ENCODE measurements at regions not wholly inside any gene's neighbourhood (a gene's known extent, or its start where the extent isn't known, plus 50 kb on each side); places are given as distances from the start of the nearest gene placed in this dataset.
"Not testable (repeated sequence)": the region's sequence is repeated elsewhere in the genome, so short reads cannot be mapped to it uniquely, and the experiment has no call there.

DNA sequence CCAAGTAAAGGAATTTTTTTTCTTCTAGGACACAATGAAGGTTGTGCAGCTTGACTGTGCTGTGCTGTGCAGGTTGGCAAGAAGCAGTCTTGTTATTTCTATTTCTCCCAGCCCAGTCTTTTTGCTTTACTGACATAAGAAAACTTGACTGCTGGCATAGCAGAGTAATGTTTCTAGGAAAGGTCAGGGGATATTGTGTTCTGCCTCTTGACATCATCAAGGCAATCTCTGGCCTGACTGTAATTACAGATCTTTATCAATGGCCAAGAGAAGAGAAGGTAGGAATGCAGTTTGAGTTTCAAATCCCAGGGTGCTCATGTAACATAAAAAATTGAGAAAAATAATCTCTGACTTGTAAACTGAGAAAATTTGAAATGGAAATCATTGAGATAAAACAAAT is 226.3 kb upstream of the ADGRL4 start:
- Histone ChIP-seq H3K4me3 (replicated peaks in 1 of 3; ENCODE audit: insufficient read depth in 1 of 3, low read depth in 2 of 3, low read length in 3 of 3) (no peak overlapping the region), H3K36me3 (replicated peaks in 1 of 2; ENCODE audit: control insufficient read depth in 1 of 2, insufficient read depth in 2 of 2, low read length in 2 of 2) (no peaks in the 10 kb centered on the region), H3K4me1 (ENCODE audit: insufficient read depth, low read length) (no peaks in the 10 kb centered on the region), H3K9ac (ENCODE audit: insufficient read depth, low read depth, low read length) (no peak overlapping the region), H3K27ac (ENCODE audit: extremely low read length, insufficient read depth, low read length) (no peak overlapping the region), H3K4me2 (ENCODE audit: low read depth, low read length) (no peak overlapping the region), H3K9me3 (ENCODE audit: low read length) (peaks cover 83% of the 10 kb centered on the region), H4K20me1 (ENCODE audit: insufficient read depth, low read length) (no peaks in the 10 kb centered on the region), H3K27me3 (ENCODE audit: control insufficient read depth in 1 of 2, insufficient read depth in 2 of 2, low read length in 2 of 2) (no peaks in the 10 kb centered on the region), H3K79me2 (ENCODE audit: insufficient read depth, low read length) (no peaks in the 10 kb centered on the region), H2AFZ (ENCODE audit: low read length) (no peak overlapping the region)
- DNase-seq (ENCODE audit: low spot score) = no peak
- no TSS peak for BruUV-seq (replicated peaks)
- in situ Hi-C loops (cut with HindIII; ENCODE audit: extremely low pct_ligation_motif_present, low pct_unique_long_range_greater_than_20kb) = no loop called here
- no peak for FAIRE-seq
- ATAC-seq = no peak
- intact Hi-C loops (cut with micrococcal nuclease; ENCODE audit: unreplicated experiment) = no loop called here
- ChIA-PET CTCF (ENCODE audit: low intra/inter-chr PET ratio, low total read pairs) (no interaction called here), POLR2A (no interaction called here)
- TF ChIP-seq, protein P1, sequence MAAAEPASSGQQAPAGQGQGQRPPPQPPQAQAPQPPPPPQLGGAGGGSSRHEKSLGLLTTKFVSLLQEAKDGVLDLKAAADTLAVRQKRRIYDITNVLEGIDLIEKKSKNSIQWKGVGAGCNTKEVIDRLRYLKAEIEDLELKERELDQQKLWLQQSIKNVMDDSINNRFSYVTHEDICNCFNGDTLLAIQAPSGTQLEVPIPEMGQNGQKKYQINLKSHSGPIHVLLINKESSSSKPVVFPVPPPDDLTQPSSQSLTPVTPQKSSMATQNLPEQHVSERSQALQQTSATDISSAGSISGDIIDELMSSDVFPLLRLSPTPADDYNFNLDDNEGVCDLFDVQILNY (CRISPR knock-in tag; conservative IDR thresholded peaks at IDR 0.05) = no peak

DNA sequence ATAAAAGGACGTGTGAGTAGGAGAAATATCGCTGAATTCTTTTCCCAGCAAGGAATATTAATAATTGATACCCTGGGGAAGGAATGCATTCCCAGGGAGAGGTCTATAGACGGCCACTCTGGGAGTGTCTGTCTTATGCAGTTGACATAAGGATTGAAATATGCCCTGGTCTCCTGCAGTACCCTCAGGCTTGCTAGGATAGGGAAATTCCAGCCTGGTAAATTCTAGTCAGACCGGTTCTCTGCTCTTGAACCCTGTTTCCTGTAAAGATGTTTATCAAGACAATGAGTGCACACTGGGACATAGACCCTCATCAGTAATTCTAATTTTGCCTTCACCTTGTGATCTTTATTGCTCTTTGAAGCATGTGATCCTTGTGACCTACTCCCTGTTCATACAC is 224.2 kb upstream of the ADGRL4 start:
- DNase-seq (ENCODE audit: low spot score); H3K27ac ChIP-seq (ENCODE audit: extremely low read length, insufficient read depth, low read length); ATAC-seq; H3K36me3 ChIP-seq (replicated peaks in 1 of 2; ENCODE audit: control insufficient read depth in 1 of 2, insufficient read depth in 2 of 2, low read length in 2 of 2); H3K4me2 ChIP-seq (ENCODE audit: low read depth, low read length); intact Hi-C loops (cut with micrococcal nuclease; ENCODE audit: unreplicated experiment); FAIRE-seq; POLR2A ChIA-PET; H3K27me3 ChIP-seq (ENCODE audit: control insufficient read depth in 1 of 2, insufficient read depth in 2 of 2, low read length in 2 of 2); H4K20me1 ChIP-seq (ENCODE audit: insufficient read depth, low read length); H3K79me2 ChIP-seq (ENCODE audit: insufficient read depth, low read length); H3K9ac ChIP-seq (ENCODE audit: insufficient read depth, low read depth, low read length); H3K4me3 ChIP-seq (replicated peaks in 1 of 3; ENCODE audit: insufficient read depth in 1 of 3, low read depth in 2 of 3, low read length in 3 of 3); in situ Hi-C loops (cut with HindIII; ENCODE audit: extremely low pct_ligation_motif_present, low pct_unique_long_range_greater_than_20kb); H3K4me1 ChIP-seq (ENCODE audit: insufficient read depth, low read length); BruUV-seq (replicated peaks); H2AFZ ChIP-seq (ENCODE audit: low read length); CTCF ChIA-PET (ENCODE audit: low intra/inter-chr PET ratio, low total read pairs): not testable (repeated sequence)
- 4% methylated on average over 4 of the region's 4 CpGs for WGBS (ENCODE audit: low lambda C conversion rate)
- peaks cover 87% of the 10 kb centered on the region for H3K9me3 ChIP-seq (ENCODE audit: low read length)

DNA sequence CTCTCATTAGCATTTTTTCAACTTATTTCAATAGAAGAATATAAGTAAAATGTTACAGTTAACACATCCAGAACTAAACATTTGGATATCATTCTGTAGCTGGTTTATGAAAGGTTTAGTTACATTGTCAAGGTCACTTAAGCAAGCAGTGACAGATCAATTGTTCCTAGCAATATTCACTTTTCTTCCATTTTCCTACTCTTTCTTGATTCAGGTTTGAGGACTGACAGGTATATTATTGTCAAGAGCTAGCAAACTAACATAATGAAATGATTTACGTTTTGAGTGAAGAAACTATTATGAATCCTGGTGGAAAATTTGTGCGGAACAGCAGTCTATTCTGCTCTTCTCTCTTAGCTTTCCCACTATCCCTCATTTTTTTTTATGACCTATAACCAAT is 220.4 kb upstream of the ADGRL4 start:
- Histone ChIP-seq H2AFZ (ENCODE audit: low read length) (no peak overlapping the region), H3K4me2 (ENCODE audit: low read depth, low read length) (no peak overlapping the region), H3K79me2 (ENCODE audit: insufficient read depth, low read length) (no peaks in the 10 kb centered on the region), H3K27ac (ENCODE audit: extremely low read length, insufficient read depth, low read length) (no peak overlapping the region), H3K4me1 (ENCODE audit: insufficient read depth, low read length) (no peaks in the 10 kb centered on the region), H3K36me3 (replicated peaks in 1 of 2; ENCODE audit: control insufficient read depth in 1 of 2, insufficient read depth in 2 of 2, low read length in 2 of 2) (no peaks in the 10 kb centered on the region), H4K20me1 (ENCODE audit: insufficient read depth, low read length) (no peaks in the 10 kb centered on the region), H3K4me3 (replicated peaks in 1 of 3; ENCODE audit: insufficient read depth in 1 of 3, low read depth in 2 of 3, low read length in 3 of 3) (no peak overlapping the region), H3K27me3 (ENCODE audit: control insufficient read depth in 1 of 2, insufficient read depth in 2 of 2, low read length in 2 of 2) (no peaks in the 10 kb centered on the region), H3K9me3 (ENCODE audit: low read length) (peaks cover 79% of the 10 kb centered on the region), H3K9ac (ENCODE audit: insufficient read depth, low read depth, low read length) (no peak overlapping the region)
- BruUV-seq (replicated peaks) = no TSS peak
- intact Hi-C loops (cut with micrococcal nuclease; ENCODE audit: unreplicated experiment) = no loop called here
- WGBS (ENCODE audit: low lambda C conversion rate) = 3% methylated on average over 2 of the region's 2 CpGs
- CTCF ChIA-PET (ENCODE audit: low intra/inter-chr PET ratio, low total read pairs) = no interaction called here
- FAIRE-seq (no peak), ATAC-seq (no peak), DNase-seq (ENCODE audit: low spot score) (no peak)
- in situ Hi-C loops (cut with HindIII; ENCODE audit: extremely low pct_ligation_motif_present, low pct_unique_long_range_greater_than_20kb) = no loop called here
- POLR2A ChIA-PET = no interaction called here
- TF ChIP-seq DDIT3 (CRISPR knock-in tag; IDR thresholded peaks at IDR 0.05) = no peak
- no peak for TF ChIP-seq BHLHE40 (IDR thresholded peaks at IDR 0.05; ENCODE audit: low read length)
- no peak for TF ChIP-seq NCOA5 (CRISPR knock-in tag; IDR thresholded peaks at IDR 0.05)
- TF ChIP-seq ASH2L (IDR thresholded peaks at IDR 0.05; ENCODE audit: insufficient read length, low read depth, low read length) = no peak
- no peak for TF ChIP-seq SMYD3 (CRISPR knock-in tag; IDR thresholded peaks at IDR 0.05)
- TF ChIP-seq SALL2 (CRISPR knock-in tag; IDR thresholded peaks at IDR 0.05) = no peak
- TF ChIP-seq, protein P2, sequence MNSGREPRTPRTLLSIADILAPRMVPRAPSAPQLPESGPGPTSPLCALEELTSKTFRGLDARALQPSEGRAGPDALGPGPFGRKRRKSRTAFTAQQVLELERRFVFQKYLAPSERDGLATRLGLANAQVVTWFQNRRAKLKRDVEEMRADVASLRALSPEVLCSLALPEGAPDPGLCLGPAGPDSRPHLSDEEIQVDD (CRISPR knock-in tag; IDR thresholded peaks at IDR 0.05; ENCODE audit: borderline replicate concordance) = no peak
- no peak for TF ChIP-seq MLXIP (CRISPR knock-in tag; IDR thresholded peaks at IDR 0.05; ENCODE audit: borderline replicate concordance)

All from HepG2 (cell line).